Glutamatergic neuron (in vitro differentiated cells): ENCODE measurements at regions not wholly inside any gene's neighbourhood (a gene's known extent, or its start where the extent isn't known, plus 50 kb on each side); places are given as distances from the start of the nearest gene placed in this dataset.

ENCODE experiments used
- DNase-seq: peaks from one replicate; pipeline ENCODE4 v3.0.0; 2022
- H3K27ac Mint-ChIP-seq: one replicate; pipeline ENCODE4 v1.8.0; 2020; ENCODE audit warnings: mild to moderate bottlenecking, mixed read lengths, inconsistent platforms; ENCODE audit not compliant: unreplicated experiment
- H3K27me3 Mint-ChIP-seq: one replicate; pipeline ENCODE4 v1.8.0; 2020; ENCODE audit warnings: mild to moderate bottlenecking, moderate library complexity, mixed read lengths, inconsistent platforms; ENCODE audit not compliant: unreplicated experiment
- H3K36me3 Mint-ChIP-seq: one replicate; pipeline ENCODE4 v1.8.0; 2020; ENCODE audit warnings: mild to moderate bottlenecking, mixed read lengths, inconsistent platforms; ENCODE audit not compliant: unreplicated experiment
- H3K4me1 Mint-ChIP-seq: one replicate; pipeline ENCODE4 v1.8.0; 2020; ENCODE audit warnings: mild to moderate bottlenecking, low read depth, mixed read lengths, inconsistent platforms; ENCODE audit not compliant: unreplicated experiment
- H3K4me3 Mint-ChIP-seq: one replicate; pipeline ENCODE4 v1.8.0; 2020; ENCODE audit warnings: mild to moderate bottlenecking, mixed read lengths, inconsistent platforms; ENCODE audit not compliant: unreplicated experiment
- H3K9me3 Mint-ChIP-seq: one replicate; pipeline ENCODE4 v1.8.0; 2020; ENCODE audit warnings: mild to moderate bottlenecking, moderate library complexity, mixed read lengths, inconsistent platforms; ENCODE audit not compliant: unreplicated experiment
- CTCF ChIP-seq: fragments of 200-600 bp; sonication (generic); IDR thresholded peaks from one replicate; pipeline ENCODE4 v1.5.0; 2021; ENCODE audit not compliant: partially characterized antibody, unreplicated experiment

DNA sequence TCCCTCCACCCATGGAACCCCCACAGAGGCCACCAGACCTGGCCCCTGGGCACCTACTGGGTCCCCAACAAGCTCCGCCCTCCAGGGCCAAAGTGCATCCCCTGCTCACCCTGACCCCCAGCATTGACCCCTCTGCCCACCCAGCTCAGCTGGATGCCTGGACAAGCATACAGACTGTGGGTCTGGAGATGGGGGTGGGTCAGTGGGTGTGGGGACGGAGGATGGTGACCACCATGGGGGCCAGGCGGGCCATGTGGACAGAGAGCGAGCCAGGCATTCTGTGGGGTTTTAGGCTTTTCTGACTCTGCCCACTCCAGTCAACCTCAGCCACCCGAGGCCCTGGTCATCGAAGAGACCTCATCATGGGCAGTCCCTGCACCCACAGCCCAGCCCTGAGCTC is 183.7 kb downstream of the BRD1 start:
- TF ChIP-seq CTCF, result no peak
- no peak overlapping the region for H3K27ac Mint-ChIP-seq
- H3K9me3 Mint-ChIP-seq, result peaks cover 14% of the 10 kb centered on the region
- no peak overlapping the region for H3K4me3 Mint-ChIP-seq
- H3K27me3 Mint-ChIP-seq, result peaks cover 7% of the 10 kb centered on the region
- DNase-seq, result no peak
- H3K4me1 Mint-ChIP-seq, result no peaks in the 10 kb centered on the region
- no peaks in the 10 kb centered on the region for H3K36me3 Mint-ChIP-seq

DNA sequence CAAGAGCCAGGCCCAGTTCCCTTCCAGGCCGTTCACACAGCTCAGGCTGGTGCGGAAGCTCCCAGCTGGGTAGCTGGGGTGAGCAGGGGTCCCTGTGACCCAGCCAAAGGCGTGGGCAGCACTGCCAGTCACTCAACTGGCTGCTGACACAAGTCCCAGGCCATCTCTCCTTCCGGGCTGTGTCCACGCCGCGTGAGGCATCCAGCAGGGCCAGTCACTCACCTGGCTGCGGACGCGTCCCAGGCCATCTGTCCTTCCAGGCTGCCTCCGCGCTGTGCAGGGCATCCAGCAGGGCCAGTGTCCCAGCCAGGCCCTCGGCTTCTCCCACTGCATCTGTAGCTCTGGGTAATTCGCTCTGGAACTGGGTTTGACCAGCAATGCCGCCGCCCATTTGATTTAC is 184.2 kb downstream of the BRD1 start:
- no peaks in the 10 kb centered on the region for H3K36me3 Mint-ChIP-seq
- no peak overlapping the region for H3K4me3 Mint-ChIP-seq
- DNase-seq, result no peak
- no peak for TF ChIP-seq CTCF
- H3K9me3 Mint-ChIP-seq, result peaks cover 18% of the 10 kb centered on the region
- H3K27me3 Mint-ChIP-seq, result peaks cover 9% of the 10 kb centered on the region
- no peak overlapping the region for H3K27ac Mint-ChIP-seq
- no peaks in the 10 kb centered on the region for H3K4me1 Mint-ChIP-seq

GRCh38 chr22:49642741-49643140 is 184.9 kb downstream of the BRD1 start:
- no peak overlapping the region for H3K27ac Mint-ChIP-seq
- no peak overlapping the region for H3K4me3 Mint-ChIP-seq
- DNase-seq, result no peak
- no peak for TF ChIP-seq CTCF
- peaks cover 9% of the 10 kb centered on the region for H3K27me3 Mint-ChIP-seq
- peaks cover 18% of the 10 kb centered on the region for H3K9me3 Mint-ChIP-seq
- no peaks in the 10 kb centered on the region for H3K4me1 Mint-ChIP-seq
- H3K36me3 Mint-ChIP-seq, result peaks cover 1% of the 10 kb centered on the region

DNA sequence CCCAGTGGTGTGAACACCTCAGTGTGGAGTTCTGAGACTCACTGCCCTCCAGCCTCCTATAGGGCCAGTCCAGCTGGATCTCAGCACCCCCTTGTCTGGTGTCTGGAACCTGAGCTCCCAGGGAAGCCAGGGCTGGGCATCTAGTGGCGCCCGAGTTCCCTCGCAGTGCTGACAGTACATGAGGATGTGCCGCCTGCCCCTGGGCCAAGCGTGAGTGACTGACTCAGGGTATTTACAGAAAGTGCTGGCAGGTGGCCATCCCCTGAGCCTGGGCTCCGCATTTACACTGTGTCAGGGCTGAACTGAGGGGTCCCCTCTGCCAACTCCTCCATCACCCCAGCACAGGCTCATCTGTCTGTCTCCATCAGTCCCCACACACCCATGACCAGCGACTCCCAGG is 185.3 kb downstream of the BRD1 start:
- H3K27ac Mint-ChIP-seq, result no peak overlapping the region
- peaks cover 4% of the 10 kb centered on the region for H3K36me3 Mint-ChIP-seq
- H3K27me3 Mint-ChIP-seq, result peaks cover 9% of the 10 kb centered on the region
- no peak overlapping the region for H3K4me3 Mint-ChIP-seq
- no peak for DNase-seq
- H3K4me1 Mint-ChIP-seq, result no peaks in the 10 kb centered on the region
- no peak for TF ChIP-seq CTCF
- H3K9me3 Mint-ChIP-seq, result peaks cover 22% of the 10 kb centered on the region

GRCh38 chr22:49641770-49642313 is 185.8 kb downstream of the BRD1 start:
- peaks cover 4% of the 10 kb centered on the region for H3K36me3 Mint-ChIP-seq
- no peak for TF ChIP-seq CTCF
- peaks cover 22% of the 10 kb centered on the region for H3K9me3 Mint-ChIP-seq
- no peak for DNase-seq
- H3K4me1 Mint-ChIP-seq, result no peaks in the 10 kb centered on the region
- H3K4me3 Mint-ChIP-seq, result no peak overlapping the region
- peaks cover 9% of the 10 kb centered on the region for H3K27me3 Mint-ChIP-seq
- H3K27ac Mint-ChIP-seq, result no peak overlapping the region
